DND-41 (cell line): ENCODE measurements at regions not wholly inside any gene's neighbourhood (a gene's known extent, or its start where the extent isn't known, plus 50 kb on each side); places are given as distances from the start of the nearest gene placed in this dataset.

ENCODE experiments used
- ATAC-seq: fragments of 200-7000 bp; cut with Tn5 transposase; 3 replicates; pipeline ENCODE4 v1.9.1; 2021; ENCODE audit warnings: low read depth; ENCODE audit not compliant: insufficient read depth
- DNase-seq: peaks from one replicate; pipeline ENCODE4 v3.0.0-alpha.2; 2020
- H2AFZ ChIP-seq: 2 replicates; pipeline ENCODE4 v1.6.0; 2012; ENCODE audit warnings: low read depth, low read length
- H3K27ac ChIP-seq: 2 replicates; pipeline ENCODE4 v1.5.1; 2012; ENCODE audit warnings: low read length, inconsistent platforms
- H3K27me3 ChIP-seq: fragments of 200-600 bp; sonication (generic); 2 replicates; pipeline ENCODE4 v1.6.0; 2012; ENCODE audit warnings: low read length, mild to moderate bottlenecking, inconsistent platforms; ENCODE audit not compliant: insufficient read depth, poor library complexity
- H3K36me3 ChIP-seq: 2 replicates; pipeline ENCODE4 v1.5.1; 2012; ENCODE audit warnings: low read length, inconsistent platforms; ENCODE audit not compliant: insufficient read depth
- H3K4me1 ChIP-seq: 2 replicates; pipeline ENCODE4 v1.5.1; 2012; ENCODE audit warnings: mild to moderate bottlenecking, low read length; ENCODE audit not compliant: insufficient read depth
- H3K4me2 ChIP-seq: 2 replicates; pipeline ENCODE4 v1.6.0; 2012; ENCODE audit warnings: mild to moderate bottlenecking, moderate library complexity, low read length, inconsistent platforms; ENCODE audit not compliant: insufficient read depth
- H3K4me3 ChIP-seq, 2 experiments: fragments of 200-600 bp in 1 of 2; shearing (Covaris generic) in 1 of 2; 2 replicates each; pipeline ENCODE4 v1.5.1; 2012 to 2016; ENCODE audit warnings: inconsistent platforms in 2 of 2, low read length in 2 of 2, mild to moderate bottlenecking in 2 of 2, low read depth in 1 of 2, moderate library complexity in 1 of 2
- H3K79me2 ChIP-seq: 2 replicates; pipeline ENCODE4 v1.6.0; 2012; ENCODE audit warnings: low read length, inconsistent platforms; ENCODE audit not compliant: insufficient read depth
- H3K9ac ChIP-seq: 2 replicates; pipeline ENCODE4 v1.6.0; 2012; ENCODE audit warnings: low read depth, mild to moderate bottlenecking, inconsistent platforms, low read length, moderate library complexity
- H3K9me3 ChIP-seq: 2 replicates; pipeline ENCODE4 v1.5.1; 2012; ENCODE audit warnings: low read length, moderate library complexity, mild to moderate bottlenecking, inconsistent platforms; ENCODE audit not compliant: insufficient read depth, severe bottlenecking
- H4K20me1 ChIP-seq: 2 replicates; pipeline ENCODE4 v1.6.0; 2012; ENCODE audit warnings: low read length; ENCODE audit not compliant: insufficient read depth
- CTCF ChIP-seq: IDR thresholded peaks from 2 replicates; pipeline ENCODE4 v1.5.1; 2012; ENCODE audit warnings: borderline replicate concordance, low read length, moderate library complexity, mild to moderate bottlenecking; ENCODE audit not compliant: poor library complexity, severe bottlenecking; ENCODE audit errors: extremely low read depth
- EZH2 ChIP-seq: IDR thresholded peaks from 3 replicates; pipeline ENCODE4 v1.6.1; 2012; ENCODE audit warnings: borderline replicate concordance, low read depth, mild to moderate bottlenecking, moderate library complexity, low read length, inconsistent platforms; ENCODE audit not compliant: severe bottlenecking

GRCh38 chr5:71895546-71895945 lies 176.5 kb downstream of the CARTPT start:
- DNase-seq (no peak), ATAC-seq (no peak)
- Histone ChIP-seq H3K9me3 (no peaks in the 10 kb centered on the region), H2AFZ (no peak overlapping the region), H3K36me3 (no peaks in the 10 kb centered on the region), H4K20me1 (no peaks in the 10 kb centered on the region), H3K27ac (no peak overlapping the region), H3K4me3 (no peak overlapping the region), H3K27me3 (no peaks in the 10 kb centered on the region), H3K4me2 (no peak overlapping the region), H3K79me2 (no peaks in the 10 kb centered on the region), H3K9ac (no peak overlapping the region), H3K4me1 (no peaks in the 10 kb centered on the region)
- no peak for TF ChIP-seq EZH2
- TF ChIP-seq CTCF: no peak

GRCh38 chr5:71899865-71900342 lies 180.8 kb downstream of the CARTPT start:
- no peaks in the 10 kb centered on the region for H3K9me3 ChIP-seq
- H3K27me3 ChIP-seq: no peaks in the 10 kb centered on the region
- no peak overlapping the region for H3K4me3 ChIP-seq
- H4K20me1 ChIP-seq: no peaks in the 10 kb centered on the region
- H3K9ac ChIP-seq: no peak overlapping the region
- H2AFZ ChIP-seq: no peak overlapping the region
- no peak overlapping the region for H3K27ac ChIP-seq
- no peak for ATAC-seq
- no peak for TF ChIP-seq EZH2
- TF ChIP-seq CTCF: no peak
- H3K79me2 ChIP-seq: no peaks in the 10 kb centered on the region
- no peaks in the 10 kb centered on the region for H3K4me1 ChIP-seq
- H3K36me3 ChIP-seq: no peaks in the 10 kb centered on the region
- no peak overlapping the region for H3K4me2 ChIP-seq
- DNase-seq: no peak

GRCh38 chr5:71903808-71904207 lies 184.7 kb downstream of the CARTPT start:
- no peak overlapping the region for H3K9ac ChIP-seq
- no peak for TF ChIP-seq CTCF
- TF ChIP-seq EZH2: no peak
- H2AFZ ChIP-seq: no peak overlapping the region
- no peak overlapping the region for H3K27ac ChIP-seq
- no peaks in the 10 kb centered on the region for H3K27me3 ChIP-seq
- ATAC-seq (no peak), DNase-seq (no peak)
- no peak overlapping the region for H3K4me2 ChIP-seq
- H3K36me3 ChIP-seq: no peaks in the 10 kb centered on the region
- no peaks in the 10 kb centered on the region for H3K79me2 ChIP-seq
- no peaks in the 10 kb centered on the region for H3K9me3 ChIP-seq
- H3K4me3 ChIP-seq: no peak overlapping the region
- peaks cover 15% of the 10 kb centered on the region for H3K4me1 ChIP-seq
- H4K20me1 ChIP-seq: no peaks in the 10 kb centered on the region

- H3K4me1 ChIP-seq: peaks cover 15% of the 10 kb centered on the region
- DNase-seq (no peak), ATAC-seq (no peak)
- H4K20me1 ChIP-seq: no peaks in the 10 kb centered on the region
- H3K4me3 ChIP-seq: no peak overlapping the region
- no peaks in the 10 kb centered on the region for H3K36me3 ChIP-seq
- no peak overlapping the region for H3K9ac ChIP-seq
- no peak overlapping the region for H2AFZ ChIP-seq
- no peak overlapping the region for H3K27ac ChIP-seq
- H3K27me3 ChIP-seq: no peaks in the 10 kb centered on the region
- no peaks in the 10 kb centered on the region for H3K79me2 ChIP-seq
- H3K4me2 ChIP-seq: no peak overlapping the region
- H3K9me3 ChIP-seq: no peaks in the 10 kb centered on the region
- TF ChIP-seq CTCF (no peak), EZH2 (no peak)
Observed at GRCh38 chr5:71904852-71905251, 185.8 kb downstream of the CARTPT start.
